Thyroid gland (tissue), 4 donors: ENCODE measurements at regions not wholly inside any gene's neighbourhood (a gene's known extent, or its start where the extent isn't known, plus 50 kb on each side); places are given as distances from the start of the nearest gene placed in this dataset.

Experiments used
- CTCF ChIP-seq, 6 experiments: fragments of 200-600 bp in 3 of 6; fragments of 450-650 bp in 3 of 6; sonication (generic) in 3 of 6; IDR thresholded peaks; one replicate each; pipeline ENCODE4 v1.5.1; 2016 to 2019; ENCODE audit warnings: antibody characterized with exemption in 6 of 6, mild to moderate bottlenecking in 2 of 6, inconsistent platforms in 1 of 6, moderate library complexity in 1 of 6
- POLR2A ChIP-seq, 2 donors: fragments of 450-650 bp; IDR thresholded peaks; one replicate each; pipeline ENCODE4 v1.6.1; 2017; ENCODE audit warnings: antibody characterized with exemption in 2 of 2, mild to moderate bottlenecking in 2 of 2, moderate library complexity in 1 of 2

- TF ChIP-seq POLR2A (IDR thresholded peaks at IDR 0.05) (no peak), CTCF (IDR thresholded peaks at IDR 0.05) (no peak)
Observed at GRCh38 chr3:102180280-102180931, 254.4 kb upstream of the ZPLD1 start.
